GM12892 (cell line): ENCODE measurements at regions not wholly inside any gene's neighbourhood (a gene's known extent, or its start where the extent isn't known, plus 50 kb on each side); places are given as distances from the start of the nearest gene placed in this dataset.

ENCODE experiments used
- POLR2A ChIP-seq: IDR thresholded peaks from 2 replicates; pipeline ENCODE4 v1.6.1; 2011; ENCODE audit warnings: low read depth, low read length, control low read depth
- POLR2AphosphoS5 ChIP-seq: IDR thresholded peaks from 2 replicates; pipeline ENCODE4 v1.6.1; 2011; ENCODE audit warnings: low read depth, low read length, control low read depth
- TAF1 ChIP-seq: IDR thresholded peaks from 2 replicates; pipeline ENCODE4 v1.6.1; 2011; ENCODE audit warnings: low read depth, mild to moderate bottlenecking, control low read depth, low read length, borderline replicate concordance

- TF ChIP-seq POLR2A = no peak
- no peak for TF ChIP-seq TAF1
- TF ChIP-seq POLR2AphosphoS5 = no peak
These were observed 448.8 kb upstream of the THBS1 start for GRCh38 chr15:39132070-39132469.
